ENCODE measurements at regions not wholly inside any gene's neighbourhood (a gene's known extent, or its start where the extent isn't known, plus 50 kb on each side); places are given as distances from the start of the nearest gene placed in this dataset.

- TF ChIP-seq BACH2 (CRISPR knock-in tag; IDR thresholded peaks at IDR 0.05; ENCODE audit: borderline replicate concordance) (no peak), GLIS3 (CRISPR knock-in tag; IDR thresholded peaks at IDR 0.05) (no peak), ZNF70 (CRISPR knock-in tag; IDR thresholded peaks at IDR 0.05) (no peak), ARNTL (CRISPR knock-in tag; IDR thresholded peaks at IDR 0.05; ENCODE audit: borderline replicate concordance, low read depth) (no peak), ZFP30 (CRISPR knock-in tag; IDR thresholded peaks at IDR 0.05) (no peak), OSR1 (CRISPR knock-in tag; IDR thresholded peaks at IDR 0.05) (no peak), TOX (CRISPR knock-in tag; IDR thresholded peaks at IDR 0.05; ENCODE audit: borderline replicate concordance) (no peak), CSDC2 (CRISPR knock-in tag; IDR thresholded peaks at IDR 0.05) (no peak), ZFP3 (CRISPR knock-in tag; IDR thresholded peaks at IDR 0.05) (no peak), TSHZ2 (CRISPR knock-in tag; IDR thresholded peaks at IDR 0.05) (no peak), ISL1 (CRISPR knock-in tag; IDR thresholded peaks at IDR 0.05) (no peak)
Observed at GRCh38 chr9:118236625-118237024, 532.4 kb downstream of the TLR4 start.
